OCI-LY7 (cell line): ENCODE measurements at regions not wholly inside any gene's neighbourhood (a gene's known extent, or its start where the extent isn't known, plus 50 kb on each side); places are given as distances from the start of the nearest gene placed in this dataset.

Experiments
- BruUV-seq: library from RNA; stranded (reverse); fragments of 400-500 nt; replicated peaks from 2 replicates; lab custom pipeline; 2021; lab: Mats Ljungman, UMichigan
- CTCF ChIA-PET: fragments of 300-600 bp; sonication (Branson Sonifier 250); formaldehyde crosslinking; loops from one replicate; lab custom pipeline; 2022; ENCODE audit warnings: antibody characterized with exemption; ENCODE audit not compliant: unreplicated experiment; lab: Charles Lee
- POLR2A ChIA-PET: fragments of 300-600 bp; sonication (Branson Sonifier 250); formaldehyde crosslinking; loops from one replicate; lab custom pipeline; 2022; ENCODE audit warnings: antibody characterized with exemption; lab: Charles Lee
- DNase-seq: peaks from one replicate; pipeline ENCODE4 v3.0.0-alpha.2; 2015; ENCODE audit warnings: low spot score
- H2AFZ ChIP-seq: fragments of 200-600 bp; sonication (generic), shearing (Covaris generic); 2 replicates; pipeline ENCODE4 v1.6.1; 2014; ENCODE audit warnings: mild to moderate bottlenecking, antibody characterized with exemption, low read length, moderate library complexity
- H3K27ac ChIP-seq: fragments of 200-600 bp; sonication (generic); 2 replicates; pipeline ENCODE4 v1.5.1; 2014; ENCODE audit warnings: mixed run types, low read depth, mild to moderate bottlenecking, moderate library complexity, low read length, inconsistent platforms; ENCODE audit not compliant: poor library complexity, severe bottlenecking
- H3K36me3 ChIP-seq: fragments of 200-600 bp; sonication (generic); 2 replicates; pipeline ENCODE4 v1.6.1; 2014; ENCODE audit warnings: mild to moderate bottlenecking, antibody characterized with exemption, low read length, moderate library complexity, mixed read lengths; ENCODE audit not compliant: insufficient read depth
- H3K4me1 ChIP-seq: fragments of 200-600 bp; sonication (generic); 2 replicates; pipeline ENCODE4 v1.5.1; 2014; ENCODE audit warnings: mild to moderate bottlenecking, low read length; ENCODE audit not compliant: insufficient read depth, poor library complexity, severe bottlenecking
- H3K4me2 ChIP-seq: fragments of 200-600 bp; sonication (generic); 2 replicates; pipeline ENCODE4 v1.6.1; 2014; ENCODE audit warnings: mild to moderate bottlenecking, low read length
- H3K4me3 ChIP-seq: fragments of 200-600 bp; sonication (generic); 2 replicates; pipeline ENCODE4 v1.5.1; 2014; ENCODE audit warnings: mild to moderate bottlenecking, low read depth, low read length; ENCODE audit not compliant: poor library complexity, severe bottlenecking
- H3K79me2 ChIP-seq: fragments of 200-600 bp; sonication (generic); 2 replicates; pipeline ENCODE4 v1.6.1; 2016; ENCODE audit warnings: low read depth, mild to moderate bottlenecking, low read length, moderate library complexity, mixed read lengths; ENCODE audit not compliant: insufficient read depth
- H3K9me2 ChIP-seq: fragments of 200-600 bp; sonication (generic); 2 replicates; pipeline ENCODE4 v1.6.1; 2016; ENCODE audit warnings: mild to moderate bottlenecking, low read length, mixed read lengths; ENCODE audit not compliant: insufficient read depth
- H3K9me3 ChIP-seq: fragments of 200-600 bp; sonication (generic); 2 replicates; pipeline ENCODE4 v1.6.1; 2014; ENCODE audit warnings: mild to moderate bottlenecking, mixed run types, low read length, mixed read lengths
- H4K20me1 ChIP-seq: fragments of 200-600 bp; sonication (generic); 2 replicates; pipeline ENCODE4 v1.6.1; 2014; ENCODE audit warnings: mild to moderate bottlenecking, antibody characterized with exemption, low read length, moderate library complexity, mixed read lengths; ENCODE audit not compliant: insufficient read depth
- CTCF ChIP-seq: fragments of 200-600 bp; sonication (generic); conservative IDR thresholded peaks from 2 replicates; pipeline ENCODE4 v1.5.1; 2014; ENCODE audit warnings: mild to moderate bottlenecking, antibody characterized with exemption, low read length, moderate library complexity, mixed read lengths
- EZH2phosphoT487 ChIP-seq: fragments of 200-600 bp; sonication (generic); IDR thresholded peaks from 2 replicates; pipeline ENCODE4 v1.6.1; 2018; ENCODE audit warnings: low read depth, borderline replicate concordance, mild to moderate bottlenecking, mixed run types, antibody characterized with exemption, low read length, moderate library complexity, mixed read lengths
- intact Hi-C: fragments of 100-400 bp; cut with micrococcal nuclease; formaldehyde crosslinking; loops from one replicate; pipeline ENCODE4 v1.10.0; 2022; ENCODE audit not compliant: unreplicated experiment

- Histone ChIP-seq H4K20me1 (no peaks in the 10 kb centered on the region), H3K9me2 (no peaks in the 10 kb centered on the region), H3K36me3 (no peaks in the 10 kb centered on the region), H3K4me3 (no peak overlapping the region), H3K4me1 (no peaks in the 10 kb centered on the region), H3K9me3 (no peaks in the 10 kb centered on the region), H3K79me2 (no peaks in the 10 kb centered on the region), H3K27ac (no peak overlapping the region), H2AFZ (no peak overlapping the region), H3K4me2 (no peak overlapping the region)
- CTCF ChIA-PET, result no interaction called here
- POLR2A ChIA-PET, result no interaction called here
- intact Hi-C loops, result no loop called here
- TF ChIP-seq EZH2phosphoT487 (no peak), CTCF (no peak)
- no TSS peak for BruUV-seq
- no peak for DNase-seq
Observed at GRCh38 chr7:54615-55014, 137.8 kb upstream of the FAM20C start.

- intact Hi-C loops, result no loop called here
- no peak for DNase-seq
- H3K79me2 ChIP-seq, result no peaks in the 10 kb centered on the region
- no peak overlapping the region for H3K4me3 ChIP-seq
- no peak overlapping the region for H3K27ac ChIP-seq
- ChIA-PET CTCF (no interaction called here), POLR2A (interaction anchor here (0.6 kb wide), 1 partner anchor 784 kb away, joined by 9 read pairs; no protein-coding TSS in a partner anchor)
- BruUV-seq, result no TSS peak
- no peak overlapping the region for H3K4me2 ChIP-seq
- no peaks in the 10 kb centered on the region for H4K20me1 ChIP-seq
- H3K9me3 ChIP-seq, result no peaks in the 10 kb centered on the region
- no peaks in the 10 kb centered on the region for H3K4me1 ChIP-seq
- H3K36me3 ChIP-seq, result no peaks in the 10 kb centered on the region
- TF ChIP-seq EZH2phosphoT487, result no peak
- no peak for TF ChIP-seq CTCF
- no peaks in the 10 kb centered on the region for H3K9me2 ChIP-seq
- H2AFZ ChIP-seq, result no peak overlapping the region
Observed at GRCh38 chr7:55690-56248, 136.6 kb upstream of the FAM20C start.

GRCh38 chr7:56291-56913 lies 136.0 kb upstream of the FAM20C start:
- no peak for DNase-seq

More at GRCh38 chr7:56291-56913, 136.0 kb upstream of the FAM20C start:
- H3K79me2 ChIP-seq, result no peaks in the 10 kb centered on the region
- ChIA-PET POLR2A (interaction anchor here (0.6 kb wide), 1 partner anchor 784 kb away, joined by 9 read pairs; no protein-coding TSS in a partner anchor), CTCF (no interaction called here)
- no peaks in the 10 kb centered on the region for H3K9me2 ChIP-seq
- H3K9me3 ChIP-seq, result no peaks in the 10 kb centered on the region
- H3K4me2 ChIP-seq, result no peak overlapping the region
- no TSS peak for BruUV-seq
- no peak overlapping the region for H2AFZ ChIP-seq
- H3K4me1 ChIP-seq, result no peaks in the 10 kb centered on the region
- intact Hi-C loops, result no loop called here
- TF ChIP-seq EZH2phosphoT487 (no peak), CTCF (no peak)
- H4K20me1 ChIP-seq, result no peaks in the 10 kb centered on the region
- no peak overlapping the region for H3K27ac ChIP-seq
- H3K36me3 ChIP-seq, result no peaks in the 10 kb centered on the region
- H3K4me3 ChIP-seq, result no peak overlapping the region
